EL (cell line): ENCODE measurements at regions not wholly inside any gene's neighbourhood (a gene's known extent, or its start where the extent isn't known, plus 50 kb on each side); places are given as distances from the start of the nearest gene placed in this dataset.
"Not testable (repeated sequence)": the region's sequence is repeated elsewhere in the genome, so short reads cannot be mapped to it uniquely, and the experiment has no call there.

ENCODE experiments used
- DNase-seq: peaks from one replicate; pipeline ENCODE4 v3.0.0-alpha.2; 2016

GRCh38 chr3:21237638-21238037 lies 513.4 kb downstream of the ZNF385D start:
- no peak for DNase-seq

- DNase-seq, result no peak
Observed at GRCh38 chr3:21235491-21235890, 515.5 kb downstream of the ZNF385D start.

- DNase-seq, result no peak
Observed at GRCh38 chr3:21234933-21235332, 516.1 kb downstream of the ZNF385D start.

GRCh38 chr3:21229426-21230135 lies 521.4 kb downstream of the ZNF385D start:
- DNase-seq, result no peak

GRCh38 chr3:21226086-21226485 lies 524.9 kb downstream of the ZNF385D start:
- DNase-seq, result no peak

GRCh38 chr3:21220944-21221343 lies 530.1 kb downstream of the ZNF385D start:
- DNase-seq, result no peak

- DNase-seq, result peak; percentile 23
Observed at GRCh38 chr3:21216598-21216997, 534.4 kb downstream of the ZNF385D start.

- not testable (repeated sequence) for DNase-seq
Observed at GRCh38 chr3:21204122-21204521, 546.9 kb downstream of the ZNF385D start.

GRCh38 chr3:21195203-21195602 lies 555.8 kb downstream of the ZNF385D start:
- DNase-seq, result no peak

- DNase-seq, result not testable (repeated sequence)
Observed at GRCh38 chr3:21194036-21194435, 557.0 kb downstream of the ZNF385D start.

GRCh38 chr3:21188459-21188858 lies 562.6 kb downstream of the ZNF385D start:
- no peak for DNase-seq

- no peak for DNase-seq
Observed at GRCh38 chr3:21185816-21186314, 565.1 kb downstream of the ZNF385D start.

- peak; percentile 59 for DNase-seq
Observed at GRCh38 chr3:21174461-21174860, 576.5 kb downstream of the ZNF385D start.

- peak; percentile 15 for DNase-seq
Observed at GRCh38 chr3:21170964-21171363, 580.0 kb downstream of the ZNF385D start.

GRCh38 chr3:21169948-21170347 lies 581.1 kb downstream of the ZNF385D start:
- no peak for DNase-seq

- DNase-seq, result no peak
Observed at GRCh38 chr3:21168471-21168870, 582.5 kb downstream of the ZNF385D start.

GRCh38 chr3:21163956-21164355 lies 587.1 kb downstream of the ZNF385D start:
- no peak for DNase-seq

GRCh38 chr3:21159543-21159906 lies 591.5 kb downstream of the ZNF385D start:
- no peak for DNase-seq

- DNase-seq, result peak; percentile 50
Observed at GRCh38 chr3:21158861-21159542, 592.0 kb downstream of the ZNF385D start.

- DNase-seq, result no peak
Observed at GRCh38 chr3:21154911-21155310, 596.1 kb downstream of the ZNF385D start.

- DNase-seq, result no peak
Observed at GRCh38 chr3:21152555-21152954, 598.5 kb downstream of the ZNF385D start.

GRCh38 chr3:21142949-21143348 lies 608.1 kb downstream of the ZNF385D start:
- no peak for DNase-seq

GRCh38 chr3:21142031-21142430 lies 609.0 kb downstream of the ZNF385D start:
- no peak for DNase-seq

GRCh38 chr3:21140785-21141184 lies 610.2 kb downstream of the ZNF385D start:
- DNase-seq, result no peak
